ENCODE measurements at regions not wholly inside any gene's neighbourhood (a gene's known extent, or its start where the extent isn't known, plus 50 kb on each side); places are given as distances from the start of the nearest gene placed in this dataset.
A peak's percentile ranks its signal among the peaks of the same experiment; 100 is the strongest.

GRCh38 chr20:59400708-59401107 lies 100.3 kb downstream of the EDN3 start:
- DNase-seq (ENCODE audit: low spot score) (no peak), ATAC-seq (no peak)
- intact Hi-C loops (cut with DNase I): no loop called here

DNA sequence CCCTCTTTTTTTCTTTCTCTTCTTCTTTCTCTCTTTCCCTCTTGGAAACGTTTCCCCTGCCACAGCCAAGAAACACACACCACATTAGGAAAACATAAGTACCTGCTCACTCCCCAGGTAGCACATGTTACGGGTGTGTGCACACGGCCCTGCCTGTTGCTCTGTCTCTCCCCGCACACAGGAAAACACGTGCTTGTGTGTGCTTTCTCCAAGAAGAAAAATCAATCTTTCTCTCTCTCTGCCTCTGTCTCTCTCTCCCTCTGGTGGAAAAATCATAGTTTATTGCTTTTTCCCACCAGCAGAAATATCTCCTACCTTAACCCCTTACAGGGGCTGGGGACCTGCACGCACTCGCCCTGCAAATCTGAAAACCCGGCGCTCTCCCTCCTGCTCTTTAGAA lies 102.3 kb downstream of the EDN3 start:
- intact Hi-C loops (cut with DNase I): no loop called here
- ATAC-seq (peak; percentile 27), DNase-seq (ENCODE audit: low spot score) (no peak)

GRCh38 chr20:59403261-59403961 lies 103.0 kb downstream of the EDN3 start:
- DNase-seq (ENCODE audit: low spot score) (peak; percentile 71), ATAC-seq (peak; percentile 71)
- intact Hi-C loops (cut with DNase I): no loop called here

GRCh38 chr20:59403962-59404314 lies 103.5 kb downstream of the EDN3 start:
- intact Hi-C loops (cut with DNase I): no loop called here
- ATAC-seq (no peak), DNase-seq (ENCODE audit: low spot score) (no peak)

GRCh38 chr20:59404749-59405148 lies 104.3 kb downstream of the EDN3 start:
- intact Hi-C loops (cut with DNase I): no loop called here
- no peak for DNase-seq (ENCODE audit: low spot score)
- ATAC-seq: no peak

GRCh38 chr20:59405226-59406200 lies 105.1 kb downstream of the EDN3 start:
- intact Hi-C loops (cut with DNase I): no loop called here
- DNase-seq (ENCODE audit: low spot score) (no peak), ATAC-seq (no peak)

DNA sequence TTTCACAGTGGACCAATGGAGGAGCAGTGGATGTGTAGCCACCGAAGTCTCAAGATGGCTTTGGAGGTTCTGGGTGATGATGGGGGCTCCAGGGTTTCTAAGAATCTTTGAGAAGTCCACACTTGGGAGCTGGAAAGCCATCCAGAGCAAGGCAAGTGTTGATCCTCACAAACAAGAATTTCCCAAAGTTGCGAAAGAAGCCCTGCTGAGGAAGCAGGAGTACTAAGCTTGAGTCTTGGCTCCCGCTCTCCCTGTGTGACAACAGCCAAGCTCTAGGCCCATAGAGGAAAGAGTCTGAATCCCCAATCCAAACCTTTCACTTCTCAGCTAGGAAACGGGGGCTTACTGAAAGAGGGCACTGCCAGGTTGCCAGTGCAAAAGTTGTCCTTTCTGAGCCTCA lies 106.0 kb downstream of the EDN3 start:
- intact Hi-C loops (cut with DNase I): no loop called here
- ATAC-seq (peak; percentile 69), DNase-seq (ENCODE audit: low spot score) (no peak)

DNA sequence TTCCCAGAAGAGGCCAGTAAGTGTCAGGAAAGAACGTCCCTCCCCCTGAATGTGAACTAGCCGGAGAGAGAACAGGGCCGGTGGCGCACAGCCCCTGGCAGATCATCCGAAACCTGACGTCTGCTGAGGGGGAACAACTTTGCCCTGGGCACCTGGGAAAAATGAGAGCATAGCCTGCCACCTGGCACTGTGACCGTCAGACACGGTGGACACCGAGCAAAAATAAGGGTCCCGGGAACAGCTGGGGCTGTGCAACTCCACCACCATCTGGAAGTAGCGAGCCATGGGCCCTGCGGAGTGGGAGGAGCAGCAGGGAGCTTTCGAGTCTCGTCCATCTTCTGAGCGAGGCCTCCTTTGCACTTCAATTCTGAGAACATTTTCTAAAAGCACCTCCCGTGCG lies 110.8 kb downstream of the EDN3 start:
- ATAC-seq: no peak
- intact Hi-C loops (cut with DNase I): no loop called here
- peak; percentile 27 for DNase-seq (ENCODE audit: low spot score)

DNA sequence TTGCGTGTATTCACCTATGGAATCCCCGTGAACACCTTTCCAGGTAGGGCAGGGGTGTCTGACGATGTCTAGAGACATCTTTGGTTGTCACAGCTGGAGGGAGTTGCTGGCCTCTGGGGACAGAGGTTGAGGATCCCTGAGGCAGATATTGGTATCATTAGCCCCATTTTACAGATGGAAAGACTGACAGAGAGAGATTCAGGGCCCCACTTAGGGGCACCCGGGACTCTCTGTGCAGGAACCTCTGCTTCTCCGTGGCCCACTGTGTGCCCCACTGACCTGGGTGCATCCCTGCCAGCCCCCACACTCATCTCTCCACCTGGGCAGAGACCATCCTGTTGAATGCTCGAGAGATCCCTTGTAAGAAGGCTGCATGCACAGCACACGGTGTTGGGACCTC lies 111.2 kb downstream of the EDN3 start:
- intact Hi-C loops (cut with DNase I): no loop called here
- no peak for DNase-seq (ENCODE audit: low spot score)
- ATAC-seq: no peak

GRCh38 chr20:59412181-59412580 lies 111.8 kb downstream of the EDN3 start:
- ATAC-seq (no peak), DNase-seq (ENCODE audit: low spot score) (no peak)
- intact Hi-C loops (cut with DNase I): no loop called here

DNA sequence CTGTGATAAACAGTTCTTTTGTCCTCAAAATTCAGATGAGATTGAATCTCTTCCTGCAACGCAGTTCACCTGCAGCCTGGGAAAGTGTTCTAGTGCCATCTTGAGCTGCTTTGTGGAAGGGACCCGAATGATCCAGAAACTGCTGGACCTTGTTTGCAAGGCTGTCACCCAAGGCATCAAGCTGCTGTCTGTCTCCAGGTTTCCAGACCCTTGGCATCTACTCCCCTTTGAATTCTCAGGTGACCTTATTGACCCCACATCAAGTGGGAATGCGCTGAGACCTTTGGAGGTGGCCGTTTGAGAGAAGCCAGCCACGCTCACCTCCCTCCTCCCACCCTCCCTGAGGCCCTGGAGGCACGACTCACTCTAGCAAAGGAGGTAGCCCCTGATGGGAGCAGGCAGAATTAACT lies 112.5 kb downstream of the EDN3 start:
- ATAC-seq (no peak), DNase-seq (ENCODE audit: low spot score) (no peak)
- intact Hi-C loops (cut with DNase I): no loop called here

- DNase-seq (ENCODE audit: low spot score) (no peak), ATAC-seq (no peak)
- intact Hi-C loops (cut with DNase I): no loop called here
Observed at GRCh38 chr20:59413326-59413865, 113.0 kb downstream of the EDN3 start.

- ATAC-seq (no peak), DNase-seq (ENCODE audit: low spot score) (no peak)
- intact Hi-C loops (cut with DNase I): no loop called here
Observed at GRCh38 chr20:59414936-59415623, 114.7 kb downstream of the EDN3 start.

- intact Hi-C loops (cut with DNase I): no loop called here
- ATAC-seq (no peak), DNase-seq (ENCODE audit: low spot score) (no peak)
Observed at GRCh38 chr20:59416916-59417315, 116.5 kb downstream of the EDN3 start.

GRCh38 chr20:59421089-59421488 lies 120.7 kb downstream of the EDN3 start:
- ATAC-seq (no peak), DNase-seq (ENCODE audit: low spot score) (no peak)
- intact Hi-C loops (cut with DNase I): no loop called here

DNA sequence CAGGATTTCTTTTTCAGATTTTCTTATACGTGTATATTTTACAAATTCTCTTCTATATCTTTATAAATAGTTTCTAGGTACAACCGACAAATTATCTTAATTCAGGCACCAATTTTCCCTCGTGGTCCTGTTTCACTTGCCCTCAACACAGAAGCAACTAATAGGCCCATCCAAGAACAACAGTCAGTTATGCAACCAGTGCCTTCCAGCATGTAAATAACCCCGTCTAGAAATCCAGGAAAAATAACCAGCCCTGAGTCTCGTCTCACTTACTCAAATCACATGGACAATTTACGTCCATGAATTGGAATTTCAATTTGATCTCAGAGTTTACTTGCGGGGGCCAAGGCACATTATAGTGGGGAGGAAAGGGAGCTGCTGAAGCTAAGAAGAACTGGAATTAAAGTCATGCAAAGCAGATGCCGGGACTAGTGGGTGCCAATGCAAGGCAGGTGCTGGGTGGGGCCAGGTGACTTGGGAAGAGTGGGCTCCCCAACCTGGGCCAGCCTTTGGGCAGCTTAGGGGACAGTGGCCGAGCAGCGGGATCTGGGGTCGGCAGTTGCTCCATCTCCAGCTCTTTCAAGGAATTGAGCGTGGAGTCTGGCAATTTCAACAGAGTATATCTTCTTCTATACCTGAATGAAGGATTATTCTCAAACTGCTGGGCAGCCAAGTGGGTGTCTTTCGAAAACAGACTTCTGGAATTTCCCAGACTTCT lies 121.7 kb downstream of the EDN3 start:
- no peak for DNase-seq (ENCODE audit: low spot score)
- ATAC-seq: peak; percentile 91
- intact Hi-C loops (cut with DNase I): no loop called here

GRCh38 chr20:59422872-59423544 lies 122.6 kb downstream of the EDN3 start:
- peak; percentile 27 for ATAC-seq

DNA sequence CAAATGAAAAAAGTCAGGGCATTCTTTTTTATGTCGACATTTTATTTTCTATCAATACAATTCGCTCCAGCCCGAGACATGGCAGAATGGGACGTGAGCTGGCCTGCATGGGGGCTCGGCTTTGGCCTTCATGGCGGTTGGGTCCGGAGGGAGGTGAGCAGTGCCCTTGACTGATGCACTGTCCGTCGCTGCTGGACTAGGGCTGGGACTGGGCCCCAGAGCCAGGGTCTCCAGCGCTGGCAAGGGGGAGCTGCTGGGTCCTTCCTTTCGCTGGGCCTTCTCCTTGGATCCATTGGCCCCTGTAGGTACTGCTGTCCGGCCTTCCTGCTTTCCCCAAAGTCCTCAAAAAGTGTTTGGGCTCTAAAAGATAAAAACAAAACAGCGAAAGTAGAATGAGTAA lies 124.6 kb downstream of the EDN3 start:
- ATAC-seq (no peak), DNase-seq (ENCODE audit: low spot score) (no peak)
- intact Hi-C loops (cut with DNase I): no loop called here

More at GRCh38 chr20:59422872-59423544, 122.6 kb downstream of the EDN3 start:
- intact Hi-C loops (cut with DNase I): no loop called here
- no peak for DNase-seq (ENCODE audit: low spot score)
